GM12891 (cell line): ENCODE measurements at regions not wholly inside any gene's neighbourhood (a gene's known extent, or its start where the extent isn't known, plus 50 kb on each side); places are given as distances from the start of the nearest gene placed in this dataset.

Experiments used
- POLR2A ChIP-seq: IDR thresholded peaks from 2 replicates; pipeline ENCODE4 v1.6.1; 2011; ENCODE audit warnings: low read depth, low read length, control low read depth
- POLR2AphosphoS5 ChIP-seq: IDR thresholded peaks from 2 replicates; pipeline ENCODE4 v1.6.1; 2011; ENCODE audit warnings: low read depth, low read length, control low read depth
- POU2F2 ChIP-seq: IDR thresholded peaks from 2 replicates; pipeline ENCODE4 v1.6.1; 2011; ENCODE audit warnings: low read depth, mild to moderate bottlenecking, control low read depth, low read length, moderate library complexity
- TAF1 ChIP-seq: IDR thresholded peaks from 2 replicates; pipeline ENCODE4 v1.6.1; 2011; ENCODE audit warnings: low read depth, low read length, control low read depth

DNA sequence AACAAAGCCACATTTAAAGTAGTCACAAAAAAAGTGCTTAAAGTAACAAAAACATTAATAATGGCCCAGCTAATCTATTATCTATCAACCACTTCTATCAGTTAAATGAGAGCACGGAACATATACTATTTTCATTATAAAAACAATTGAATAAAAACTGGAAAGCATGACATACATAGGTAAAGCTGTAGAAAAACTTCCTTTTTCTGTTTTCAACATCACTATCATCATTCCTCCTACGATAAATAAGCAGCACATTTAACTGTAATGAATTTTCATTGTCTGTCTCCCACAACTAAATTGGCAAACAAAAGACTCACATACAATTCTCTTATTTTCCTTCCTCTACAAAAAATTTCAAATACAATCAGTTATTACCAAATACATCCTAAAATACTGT is 96.4 kb upstream of the DPH5 start:
- TF ChIP-seq POLR2A (no peak), POU2F2 (no peak), POLR2AphosphoS5 (no peak), TAF1 (no peak)
